GM18867 (cell line): ENCODE measurements at regions not wholly inside any gene's neighbourhood (a gene's known extent, or its start where the extent isn't known, plus 50 kb on each side); places are given as distances from the start of the nearest gene placed in this dataset.
"Not testable (repeated sequence)": the region's sequence is repeated elsewhere in the genome, so short reads cannot be mapped to it uniquely, and the experiment has no call there.

Experiments used
- ATAC-seq: cut with Tn5 transposase; IDR thresholded peaks from one replicate; pipeline ENCODE4 v1.9.1; 2021; ENCODE audit warnings: mild to moderate bottlenecking, moderate library complexity; ENCODE audit not compliant: unreplicated experiment

DNA sequence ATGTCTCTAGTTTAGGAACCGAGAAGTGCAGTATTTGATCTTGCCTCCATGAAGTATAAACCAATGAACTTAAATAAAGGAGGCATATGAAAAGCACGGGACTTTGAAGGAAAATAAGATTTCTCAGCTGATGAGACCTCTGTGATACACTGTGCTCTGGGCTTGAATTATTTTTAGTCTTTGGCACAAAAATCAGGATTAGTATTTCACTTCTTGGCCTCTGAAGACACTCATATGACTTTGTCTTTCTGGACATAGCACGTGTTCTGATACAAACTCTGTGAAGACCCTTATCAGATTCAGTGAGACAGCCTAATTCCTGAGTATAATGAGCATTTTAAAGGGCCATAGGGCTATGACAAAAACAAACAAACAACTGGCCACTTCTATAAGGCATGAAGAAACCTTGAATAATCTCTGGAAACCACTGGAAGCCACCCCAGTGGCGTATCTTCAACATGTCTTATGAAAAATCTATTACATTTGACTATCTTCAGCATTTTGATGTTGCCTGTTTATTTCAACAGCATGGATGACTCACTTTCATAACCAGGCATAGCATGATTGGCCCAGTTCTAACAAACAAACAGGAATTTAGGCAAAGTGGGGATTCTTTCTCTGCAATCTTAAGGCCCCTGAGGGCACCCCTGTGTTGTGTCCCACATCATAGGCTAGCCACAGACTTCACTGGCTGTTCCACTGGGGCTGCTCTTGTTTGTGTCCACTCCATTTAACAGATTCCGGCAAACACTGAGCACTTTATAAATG lies 90.3 kb upstream of the ZNF462 start:
- no peak for ATAC-seq

DNA sequence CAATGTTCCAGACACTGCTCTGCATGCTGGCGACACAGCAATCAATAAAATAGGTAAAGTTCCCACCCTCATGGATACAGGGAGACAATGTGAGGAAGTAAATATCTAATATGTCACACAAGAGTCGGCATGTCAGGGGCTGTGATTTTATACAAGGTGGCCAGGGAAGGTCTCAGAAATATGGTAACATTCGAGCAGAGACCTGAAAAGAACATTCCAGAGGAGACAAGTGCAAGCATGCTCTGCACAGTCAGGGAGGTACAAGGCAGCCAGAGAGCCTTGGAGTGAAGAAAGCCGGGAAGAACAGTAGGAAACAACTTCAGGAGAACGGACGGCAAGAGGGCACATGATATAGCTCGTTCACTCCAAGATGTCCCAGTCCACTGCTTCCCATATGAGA lies 89.2 kb upstream of the ZNF462 start:
- ATAC-seq = no peak

DNA sequence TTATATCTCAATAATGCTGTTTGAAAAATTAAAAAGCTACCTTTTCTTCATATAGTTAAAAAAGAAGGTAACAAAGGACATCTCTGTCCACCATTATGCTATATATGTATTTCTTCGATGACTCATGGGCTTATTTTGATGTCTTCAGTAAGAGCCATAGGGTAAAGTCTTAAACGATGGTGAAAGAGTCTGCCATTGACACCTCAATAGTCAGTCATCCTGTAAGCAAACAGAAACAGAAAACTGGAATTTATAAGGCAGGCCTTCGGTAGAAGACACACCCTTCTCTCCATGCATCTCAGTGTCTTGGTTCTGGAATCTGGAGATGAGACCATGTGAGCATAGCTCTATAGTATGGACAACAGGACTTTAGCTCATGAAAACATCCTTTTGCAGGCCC lies 87.0 kb upstream of the ZNF462 start:
- ATAC-seq = no peak

DNA sequence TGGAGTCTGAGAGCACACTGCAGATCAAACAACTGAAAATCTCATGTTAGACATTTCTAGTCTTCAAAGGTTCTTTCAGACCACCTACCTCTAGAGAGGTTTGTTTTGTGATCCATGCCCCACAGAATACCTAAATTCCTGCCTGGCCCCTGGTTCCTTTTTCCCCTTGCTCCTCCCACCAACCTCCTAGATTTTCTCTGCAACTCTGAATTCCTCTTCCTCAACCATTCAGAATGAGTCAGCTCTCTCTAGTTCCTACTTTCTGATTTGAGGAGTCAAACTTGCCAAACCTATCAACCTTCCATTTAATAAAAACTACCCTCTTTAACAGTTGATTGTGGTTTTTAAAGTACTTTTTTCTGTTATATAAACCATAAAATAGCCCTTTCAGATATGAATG lies 83.2 kb upstream of the ZNF462 start:
- no peak for ATAC-seq

DNA sequence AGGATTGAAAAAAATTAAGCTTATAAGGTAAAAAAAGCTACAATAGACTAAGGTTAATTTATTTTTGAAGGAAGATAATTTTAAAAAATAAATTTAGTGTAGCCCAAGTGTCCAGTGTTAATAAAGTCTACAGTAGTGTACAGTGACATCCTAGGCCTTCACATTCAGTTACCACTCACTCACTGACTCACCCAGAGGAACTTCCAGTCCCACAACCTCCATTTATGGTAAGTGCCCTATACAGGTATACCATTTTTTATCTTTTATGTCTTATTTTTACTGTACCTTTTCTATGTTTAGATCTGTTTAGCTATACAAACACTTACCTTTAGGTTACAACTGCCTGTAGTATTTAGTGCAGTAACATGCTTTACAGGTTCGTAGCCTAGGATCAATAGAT lies 79.8 kb upstream of the ZNF462 start:
- ATAC-seq = no peak

DNA sequence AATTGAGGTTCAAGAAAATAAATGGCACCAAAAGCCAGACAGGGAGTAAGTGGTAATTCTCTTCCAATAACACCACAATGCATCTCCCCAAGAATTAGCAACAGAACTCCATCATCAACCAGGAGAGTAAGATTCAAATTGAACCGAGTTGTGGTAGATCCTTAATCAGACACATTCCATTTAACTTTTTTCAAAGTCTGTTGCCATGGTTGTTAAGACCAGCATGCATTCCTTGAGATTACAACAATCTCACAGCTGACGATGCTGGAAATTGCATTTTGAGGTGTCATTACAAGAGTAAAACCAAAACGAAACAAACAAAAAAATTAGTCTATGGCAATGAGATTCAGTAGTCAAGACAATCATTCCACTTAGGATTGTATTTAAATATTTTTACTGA lies 78.9 kb upstream of the ZNF462 start:
- no peak for ATAC-seq

DNA sequence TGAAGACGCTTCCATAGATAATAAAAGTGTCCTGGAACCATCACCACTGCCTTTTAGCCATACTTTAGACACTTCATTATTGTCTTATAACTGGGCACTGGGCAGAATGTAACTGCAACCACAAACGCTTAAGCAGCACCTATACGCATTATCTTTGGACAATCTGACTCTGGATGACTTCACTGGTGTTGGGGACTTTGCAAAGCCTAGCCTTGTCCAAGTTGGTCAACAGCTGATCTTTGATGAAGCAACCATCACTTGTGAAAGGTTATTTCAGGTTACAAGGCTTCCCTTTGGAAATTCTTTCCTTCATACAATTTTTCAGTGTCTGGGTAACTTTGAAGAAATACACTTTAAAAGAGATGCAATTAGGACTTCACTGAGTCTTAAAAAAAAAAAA lies 77.8 kb upstream of the ZNF462 start:
- ATAC-seq = no peak

DNA sequence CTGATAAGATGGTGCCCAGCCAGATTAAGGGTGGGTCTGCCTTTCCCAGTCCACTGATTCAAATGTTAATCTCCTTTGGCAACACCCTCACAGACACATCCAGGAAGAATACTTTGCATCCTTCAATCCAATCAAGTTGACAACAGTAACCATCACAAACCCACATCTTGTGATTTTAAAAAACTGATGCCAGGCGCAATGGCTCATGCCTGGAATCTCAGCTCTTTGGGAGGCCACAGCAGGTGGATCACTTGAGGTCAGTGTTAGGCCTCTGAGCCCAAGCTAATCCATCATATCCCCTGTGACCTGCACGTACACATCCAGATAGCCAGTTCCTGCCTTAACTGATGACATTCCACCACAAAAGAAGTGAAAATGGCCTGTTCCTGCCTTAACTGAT lies 74.9 kb upstream of the ZNF462 start:
- not testable (repeated sequence) for ATAC-seq

DNA sequence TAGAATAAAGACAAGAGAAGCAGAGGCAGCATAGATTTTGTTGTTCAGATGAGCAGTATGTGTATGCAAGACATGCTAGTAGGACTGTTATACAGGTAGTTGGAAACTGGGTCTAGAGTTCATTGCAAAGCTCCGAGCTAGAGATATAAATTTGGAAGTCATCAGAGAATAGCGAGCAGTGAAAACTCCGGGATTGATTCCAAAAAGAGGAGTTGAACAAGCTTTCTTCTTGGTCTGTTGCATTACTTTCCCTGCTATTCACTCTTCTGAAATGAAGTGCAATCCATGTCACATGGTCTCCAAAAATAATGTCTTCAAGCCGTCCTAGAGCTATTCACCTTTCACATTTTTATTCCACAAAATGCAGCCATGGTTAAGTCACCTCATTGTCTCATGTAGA lies 67.9 kb upstream of the ZNF462 start:
- no peak for ATAC-seq

DNA sequence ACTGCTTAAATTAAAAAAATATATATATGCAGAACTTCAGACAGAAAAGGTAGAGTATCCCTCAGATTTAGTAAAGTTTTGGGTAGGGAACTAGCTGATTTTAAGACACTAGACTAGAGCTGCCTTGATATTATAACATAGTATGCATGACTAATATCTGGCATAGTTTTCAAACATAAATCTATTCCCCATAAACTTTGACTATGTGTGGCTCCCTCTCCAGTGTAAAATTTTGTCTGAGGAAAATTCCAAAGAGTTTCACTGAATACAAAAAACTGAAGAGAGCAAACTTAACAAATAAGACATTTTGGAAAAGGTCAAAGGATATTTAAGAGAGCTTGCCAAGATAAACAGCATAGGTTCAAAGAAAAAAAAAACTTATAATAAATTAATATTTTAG lies 66.2 kb upstream of the ZNF462 start:
- ATAC-seq = no peak

DNA sequence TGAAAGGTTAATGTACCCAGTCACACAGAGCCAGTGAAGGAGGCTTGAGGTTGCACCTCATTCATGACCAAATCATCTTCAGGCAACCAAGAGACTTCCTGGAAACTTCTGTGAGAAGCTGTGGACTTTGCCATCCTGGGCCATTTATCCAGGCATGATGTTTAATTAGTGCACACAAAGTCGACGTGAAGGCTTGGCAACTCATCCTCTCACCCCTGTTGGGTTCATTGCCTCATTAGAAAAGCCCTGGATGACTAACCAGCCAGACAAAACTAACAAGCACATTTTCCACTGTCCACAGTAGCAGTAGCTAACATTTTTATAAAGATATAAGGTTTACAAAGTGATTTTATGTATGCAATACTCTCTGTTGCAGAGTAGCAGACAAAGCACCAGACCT lies 65.7 kb upstream of the ZNF462 start:
- no peak for ATAC-seq

DNA sequence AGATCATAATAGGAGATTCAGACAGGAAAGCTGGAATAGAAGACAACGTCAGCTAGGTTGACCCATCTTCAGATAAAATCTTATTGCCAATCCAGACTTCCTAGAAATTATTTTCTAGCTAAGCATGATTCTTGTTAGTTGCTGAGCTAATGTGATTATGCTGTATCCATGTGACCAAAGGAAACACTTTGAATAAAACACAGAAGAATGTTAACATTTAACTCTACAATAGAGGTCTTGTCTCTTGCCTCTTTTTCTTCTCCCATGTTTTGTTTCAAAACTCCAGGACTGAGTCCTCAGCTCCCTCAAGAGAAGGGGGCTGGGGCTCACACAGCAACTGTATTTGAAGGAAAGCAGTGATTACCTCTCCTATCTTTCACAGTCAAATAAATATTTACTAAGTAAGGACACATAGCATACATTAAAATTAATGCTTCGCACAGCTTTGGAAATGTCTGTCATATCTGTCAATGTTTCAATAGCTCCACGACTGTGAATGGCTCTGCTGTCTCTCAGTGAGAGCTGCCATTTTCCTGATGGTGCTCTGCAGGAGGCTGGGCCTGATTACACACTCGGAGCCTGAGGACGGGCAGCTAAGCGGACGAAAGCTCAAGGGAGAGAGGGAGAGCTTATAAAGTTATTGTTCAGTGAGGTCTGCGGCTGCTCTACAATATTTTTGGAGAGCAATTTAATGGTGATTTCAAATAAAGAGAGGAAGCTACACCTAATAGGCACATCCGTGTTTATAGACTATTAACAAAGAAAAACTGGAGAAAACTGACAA lies 64.8 kb upstream of the ZNF462 start:
- ATAC-seq = no peak

DNA sequence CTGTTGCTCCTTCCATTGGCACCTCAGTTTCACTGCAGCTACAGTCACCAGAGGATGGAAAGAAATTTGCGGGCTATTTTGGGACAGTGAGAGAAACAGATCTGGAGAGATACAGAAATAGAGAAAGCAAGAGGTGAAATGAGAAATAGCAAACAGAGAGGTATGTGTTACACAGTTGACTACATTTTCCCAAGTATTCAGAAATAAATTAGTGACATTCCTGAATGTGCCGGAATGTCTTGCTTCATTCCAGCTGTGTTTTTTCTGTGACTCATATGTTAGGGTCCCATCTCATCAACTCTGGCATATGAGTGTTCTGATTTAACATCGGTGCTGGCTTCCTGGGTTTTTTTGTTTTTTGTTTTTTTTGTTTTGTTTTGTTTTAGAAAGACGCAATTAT lies 63.8 kb upstream of the ZNF462 start:
- ATAC-seq = no peak

DNA sequence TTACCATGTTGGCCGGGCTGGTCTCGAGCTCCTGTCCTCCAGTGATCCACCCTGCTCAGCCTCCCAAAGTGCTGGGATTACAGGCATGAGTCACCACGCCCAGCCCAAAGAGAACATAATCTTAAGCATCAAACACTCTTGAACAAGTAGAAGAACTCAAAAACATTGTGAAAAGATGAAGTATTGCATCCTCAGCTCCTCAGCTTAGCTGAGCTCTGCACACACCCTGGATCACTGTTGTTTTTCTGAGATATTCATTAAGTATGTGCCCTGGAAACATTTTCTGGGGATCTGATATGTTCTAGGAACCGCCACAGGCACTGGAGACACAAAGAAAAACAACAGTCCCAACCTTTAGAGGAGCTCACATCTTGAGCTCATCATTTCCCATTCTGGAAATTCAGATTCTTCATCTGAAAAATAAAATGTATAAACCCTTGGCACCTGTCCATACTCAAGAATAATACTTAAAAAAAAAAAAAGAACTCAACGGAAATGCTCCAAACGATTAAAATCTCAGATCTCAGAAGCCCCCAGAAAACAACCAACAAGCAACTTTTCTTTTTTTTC lies 62.2 kb upstream of the ZNF462 start:
- ATAC-seq = no peak

DNA sequence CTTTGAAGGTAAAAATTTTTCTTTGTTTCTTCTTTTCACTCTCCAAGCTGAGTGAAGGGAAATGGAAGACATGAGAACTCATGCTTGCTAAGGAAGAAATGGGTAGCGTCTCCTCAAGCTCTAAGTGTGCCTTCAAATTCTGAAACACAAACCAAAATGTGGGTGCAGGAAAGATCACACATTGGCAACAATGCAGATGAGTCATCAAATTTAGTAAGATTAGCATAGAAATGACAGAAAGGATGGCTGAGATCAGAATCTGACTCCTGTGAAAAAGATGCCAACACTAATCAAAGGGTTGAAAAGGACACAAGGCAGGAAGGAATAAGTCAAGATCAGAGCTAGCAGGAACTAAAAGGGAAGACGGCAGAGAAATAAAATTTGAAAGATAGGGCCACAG lies 61.1 kb upstream of the ZNF462 start:
- no peak for ATAC-seq
